ENCODE measurements at regions not wholly inside any gene's neighbourhood (a gene's known extent, or its start where the extent isn't known, plus 50 kb on each side); places are given as distances from the start of the nearest gene placed in this dataset.

GRCh38 chr20:53832499-53832898, 237.9 kb downstream of the BCAS1 start:
- Mint-ChIP-seq H3K4me3 (ENCODE audit: low read depth, unreplicated experiment) (no peak overlapping the region), H3K36me3 (ENCODE audit: insufficient read depth, unreplicated experiment) (peaks cover 13% of the 10 kb centered on the region), H3K9me3 (ENCODE audit: low read depth, unreplicated experiment) (no peaks in the 10 kb centered on the region), H3K4me1 (ENCODE audit: low read depth, unreplicated experiment) (peaks cover 35% of the 10 kb centered on the region), H3K27ac (ENCODE audit: unreplicated experiment) (no peak overlapping the region), H3K27me3 (ENCODE audit: unreplicated experiment) (no peaks in the 10 kb centered on the region)
- DNase-seq, result no peak
- BruUV-seq (replicated peaks), result no TSS peak
- no peak for TF ChIP-seq CTCF (IDR thresholded peaks at IDR 0.05; ENCODE audit: unreplicated experiment)
- CTCF ChIA-PET, result interaction anchor here (0.5 kb wide), 1 partner anchor 122 kb away, joined by 3 read pairs; no protein-coding TSS in a partner anchor
- intact Hi-C loops (cut with micrococcal nuclease; ENCODE audit: unreplicated experiment), result no loop called here

- no peak for DNase-seq
- Mint-ChIP-seq H3K36me3 (ENCODE audit: insufficient read depth, unreplicated experiment) (peaks cover 18% of the 10 kb centered on the region), H3K9me3 (ENCODE audit: low read depth, unreplicated experiment) (no peaks in the 10 kb centered on the region), H3K27ac (ENCODE audit: unreplicated experiment) (no peak overlapping the region), H3K27me3 (ENCODE audit: unreplicated experiment) (no peaks in the 10 kb centered on the region), H3K4me1 (ENCODE audit: low read depth, unreplicated experiment) (peaks cover 35% of the 10 kb centered on the region), H3K4me3 (ENCODE audit: low read depth, unreplicated experiment) (no peak overlapping the region)
- intact Hi-C loops (cut with micrococcal nuclease; ENCODE audit: unreplicated experiment), result no loop called here
- BruUV-seq (replicated peaks), result no TSS peak
- CTCF ChIA-PET, result interaction anchor here (0.5 kb wide), 1 partner anchor 121 kb away, joined by 3 read pairs; no protein-coding TSS in a partner anchor
- TF ChIP-seq CTCF (IDR thresholded peaks at IDR 0.05; ENCODE audit: unreplicated experiment), result no peak
Measured at GRCh38 chr20:53831812-53832211, 238.2 kb upstream of the ZNF217 start.

- intact Hi-C loops (cut with micrococcal nuclease; ENCODE audit: unreplicated experiment), result no loop called here
- no peak overlapping the region for H3K4me3 Mint-ChIP-seq (ENCODE audit: low read depth, unreplicated experiment)
- no peak for DNase-seq
- no peaks in the 10 kb centered on the region for H3K27me3 Mint-ChIP-seq (ENCODE audit: unreplicated experiment)
- no peak for TF ChIP-seq CTCF (IDR thresholded peaks at IDR 0.05; ENCODE audit: unreplicated experiment)
- H3K27ac Mint-ChIP-seq (ENCODE audit: unreplicated experiment), result no peak overlapping the region
- H3K4me1 Mint-ChIP-seq (ENCODE audit: low read depth, unreplicated experiment), result peaks cover 39% of the 10 kb centered on the region
- peaks cover 18% of the 10 kb centered on the region for H3K36me3 Mint-ChIP-seq (ENCODE audit: insufficient read depth, unreplicated experiment)
- no TSS peak for BruUV-seq (replicated peaks)
- H3K9me3 Mint-ChIP-seq (ENCODE audit: low read depth, unreplicated experiment), result no peaks in the 10 kb centered on the region
- CTCF ChIA-PET, result no interaction called here
Measured at GRCh38 chr20:53831228-53831627, 237.6 kb upstream of the ZNF217 start.

- BruUV-seq (replicated peaks), result TSS peak; percentile 96
- H3K27ac Mint-ChIP-seq (ENCODE audit: unreplicated experiment), result peak overlapping the region; percentile 98
- no peak for DNase-seq
- peak overlapping the region; percentile 64 for H3K4me3 Mint-ChIP-seq (ENCODE audit: low read depth, unreplicated experiment)
- no peak for TF ChIP-seq CTCF (IDR thresholded peaks at IDR 0.05; ENCODE audit: unreplicated experiment)
- peaks cover 52% of the 10 kb centered on the region for H3K4me1 Mint-ChIP-seq (ENCODE audit: low read depth, unreplicated experiment)
- no peaks in the 10 kb centered on the region for H3K9me3 Mint-ChIP-seq (ENCODE audit: low read depth, unreplicated experiment)
- peaks cover 18% of the 10 kb centered on the region for H3K36me3 Mint-ChIP-seq (ENCODE audit: insufficient read depth, unreplicated experiment)
- CTCF ChIA-PET, result interaction anchor here (0.5 to 1.4 kb wide), 4 partner anchors 68 to 100 kb away, joined by 3 to 4 read pairs (median 3); no protein-coding TSS in a partner anchor
- H3K27me3 Mint-ChIP-seq (ENCODE audit: unreplicated experiment), result no peaks in the 10 kb centered on the region
- intact Hi-C loops (cut with micrococcal nuclease; ENCODE audit: unreplicated experiment), result loop anchor here (1.0 to 5.0 kb wide), 7 partner anchors 37 to 292 kb away; no protein-coding TSS in a partner anchor
Measured at GRCh38 chr20:53829724-53830521, 236.3 kb upstream of the ZNF217 start.

Measured in Calu3 (cell line).